HG03565 (cell line): ENCODE measurements at regions not wholly inside any gene's neighbourhood (a gene's known extent, or its start where the extent isn't known, plus 50 kb on each side); places are given as distances from the start of the nearest gene placed in this dataset.

Source experiments
- ATAC-seq: cut with Tn5 transposase; IDR thresholded peaks from one replicate; pipeline ENCODE4 v1.9.1; 2021; ENCODE audit warnings: mild to moderate bottlenecking, moderate library complexity; ENCODE audit not compliant: unreplicated experiment

DNA sequence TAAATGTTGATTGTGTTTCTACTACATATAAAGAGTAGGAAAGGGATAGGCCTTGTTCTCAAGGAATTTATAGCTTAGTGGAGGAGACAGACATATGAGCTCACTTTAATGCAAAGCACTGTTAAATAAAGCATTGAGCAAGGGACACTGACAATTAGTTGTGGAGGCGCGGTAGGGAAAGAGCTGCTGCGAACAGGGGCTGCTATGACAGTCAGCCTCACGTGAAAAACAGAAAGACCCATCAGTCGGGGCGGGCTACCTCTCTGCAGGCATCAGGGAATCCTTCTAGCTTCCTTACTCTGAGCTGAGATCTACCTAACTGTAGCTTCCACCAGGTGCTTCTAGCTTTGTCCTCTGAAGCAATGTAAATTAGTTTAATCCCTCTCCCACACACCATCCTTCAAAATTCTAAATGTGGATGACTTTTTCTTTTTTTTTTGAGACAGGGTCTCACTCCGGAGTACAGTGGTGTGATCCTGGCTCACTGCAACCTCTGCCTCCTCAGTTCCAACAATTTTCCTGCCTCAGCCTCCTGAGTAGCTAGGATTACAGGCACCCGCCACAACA, 129.9 kb upstream of the ZFHX3 start:
- ATAC-seq: no peak

DNA sequence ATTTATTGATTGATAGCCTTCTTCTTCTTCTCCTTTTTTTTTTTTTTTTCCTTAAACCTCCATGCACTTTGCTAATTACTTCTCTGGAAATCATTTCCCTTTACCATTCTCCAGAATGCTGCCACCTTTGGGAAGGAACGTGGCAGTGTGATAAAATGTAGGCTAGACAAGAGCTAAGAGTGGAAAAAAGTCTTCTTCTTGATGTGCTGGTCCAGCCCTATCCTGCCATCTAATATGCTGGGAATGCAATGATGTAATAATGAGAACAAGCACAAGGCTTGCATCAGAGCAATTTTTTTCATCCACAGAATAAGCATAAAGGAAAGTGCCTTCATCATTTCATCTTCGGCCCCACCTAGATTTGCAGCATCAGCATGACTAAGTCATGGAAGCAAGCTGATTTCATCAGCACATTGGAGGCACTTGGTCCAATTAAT, 128.7 kb upstream of the ZFHX3 start:
- no peak for ATAC-seq

DNA sequence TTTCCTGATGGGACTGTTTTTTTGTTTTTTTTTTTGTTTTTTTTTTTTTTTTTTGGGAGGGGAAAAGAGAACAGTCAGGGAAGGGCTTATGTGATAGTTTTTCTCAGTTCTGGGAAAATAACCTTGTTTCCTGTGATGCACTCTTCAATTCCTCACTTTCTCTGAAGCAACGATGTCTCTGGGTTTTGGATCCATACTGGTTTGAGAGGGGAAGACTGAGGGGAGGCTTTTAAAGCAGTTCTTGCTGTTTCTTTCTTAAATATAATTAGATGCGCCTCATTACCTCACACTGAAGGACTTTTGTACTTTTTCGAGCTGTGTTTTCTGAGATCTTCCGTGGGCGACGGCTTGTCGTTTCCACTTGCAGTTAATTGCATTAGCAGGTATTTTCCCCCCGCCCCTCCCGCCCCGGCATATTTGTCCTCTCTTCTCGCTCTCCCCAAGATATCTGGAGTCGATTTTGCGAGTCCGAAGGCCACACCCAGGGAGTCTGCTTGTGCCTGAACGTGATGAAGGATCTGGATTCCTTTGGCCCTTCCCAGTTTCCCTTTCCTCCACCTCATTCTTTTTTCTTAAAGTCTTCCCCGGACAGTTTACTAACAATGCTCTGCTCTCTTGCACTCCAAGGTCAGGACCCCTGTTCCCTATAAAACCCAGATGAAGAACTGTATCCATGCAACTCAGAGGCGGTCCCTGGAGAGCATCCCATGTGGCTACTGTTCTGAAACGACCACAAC, 125.2 kb upstream of the ZFHX3 start:
- no peak for ATAC-seq

DNA sequence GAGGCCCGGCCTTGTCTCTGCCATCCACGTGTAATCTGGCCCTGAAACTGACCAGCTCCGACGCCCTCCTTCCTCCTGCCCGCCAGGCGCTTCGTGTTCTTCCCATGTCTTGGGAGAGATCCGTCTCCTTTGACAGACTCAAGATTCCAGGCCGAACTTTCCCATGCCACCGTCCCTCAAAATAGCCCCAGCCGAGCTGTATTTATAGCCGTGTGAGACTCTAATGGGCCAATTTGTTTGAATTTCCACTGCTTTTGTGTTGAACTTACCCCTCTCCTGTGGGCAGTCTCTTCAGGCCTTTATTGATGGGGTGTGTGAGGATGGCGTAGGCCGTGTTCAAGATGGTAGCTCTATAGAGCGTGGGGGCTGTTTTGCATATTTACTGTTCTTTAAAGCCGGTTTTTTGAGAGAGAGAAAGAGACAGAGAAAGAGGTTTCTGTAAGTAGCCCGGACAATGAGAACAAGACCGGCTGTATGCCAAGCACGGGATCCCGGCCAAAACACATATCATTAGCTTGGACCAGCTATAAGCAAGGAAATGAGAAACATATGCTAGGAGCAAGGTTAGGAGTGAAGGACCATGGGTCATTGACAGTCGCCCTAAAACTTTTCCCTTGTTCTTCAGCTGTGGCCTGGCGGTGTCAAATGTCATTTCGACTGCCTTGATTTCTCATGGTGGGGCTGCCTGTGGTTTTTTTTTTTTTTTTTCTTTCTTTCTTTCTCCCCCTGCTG, 124.5 kb upstream of the ZFHX3 start:
- no peak for ATAC-seq

DNA sequence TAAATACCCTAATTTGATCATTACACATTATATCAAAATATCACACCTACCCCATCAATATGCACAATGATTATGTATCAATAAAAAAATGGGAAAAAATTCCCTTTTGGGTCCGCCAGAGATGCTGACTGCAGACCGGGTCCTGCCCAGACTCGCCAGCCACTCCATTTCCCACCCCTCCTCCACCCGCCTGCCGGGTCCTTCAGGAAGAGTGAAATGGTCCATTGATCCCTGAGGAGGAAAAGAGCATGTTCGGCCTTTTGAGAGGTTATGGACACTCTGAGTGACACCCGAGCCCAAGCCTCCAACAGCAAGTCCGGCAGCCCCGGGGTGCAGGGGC, 123.9 kb upstream of the ZFHX3 start:
- ATAC-seq: no peak

DNA sequence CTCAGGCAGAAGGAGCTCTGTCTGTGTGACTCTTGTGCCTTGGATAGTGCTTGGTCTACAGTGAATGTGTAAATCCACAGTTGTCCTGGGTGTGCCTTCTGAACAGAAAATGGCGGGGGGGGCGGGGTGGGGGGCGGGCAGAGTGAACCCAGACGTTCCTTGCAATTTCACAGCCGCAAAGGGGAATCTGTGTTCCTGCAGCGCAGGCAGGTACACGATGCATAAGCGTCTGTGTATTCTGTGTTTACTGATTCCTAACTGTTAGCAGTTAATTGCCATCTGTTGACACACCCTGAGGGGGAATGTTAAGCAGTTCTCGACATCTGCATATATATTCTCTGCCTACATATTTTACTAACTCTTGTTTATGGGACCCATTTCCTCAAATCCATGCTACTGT, 123.5 kb upstream of the ZFHX3 start:
- ATAC-seq: no peak

DNA sequence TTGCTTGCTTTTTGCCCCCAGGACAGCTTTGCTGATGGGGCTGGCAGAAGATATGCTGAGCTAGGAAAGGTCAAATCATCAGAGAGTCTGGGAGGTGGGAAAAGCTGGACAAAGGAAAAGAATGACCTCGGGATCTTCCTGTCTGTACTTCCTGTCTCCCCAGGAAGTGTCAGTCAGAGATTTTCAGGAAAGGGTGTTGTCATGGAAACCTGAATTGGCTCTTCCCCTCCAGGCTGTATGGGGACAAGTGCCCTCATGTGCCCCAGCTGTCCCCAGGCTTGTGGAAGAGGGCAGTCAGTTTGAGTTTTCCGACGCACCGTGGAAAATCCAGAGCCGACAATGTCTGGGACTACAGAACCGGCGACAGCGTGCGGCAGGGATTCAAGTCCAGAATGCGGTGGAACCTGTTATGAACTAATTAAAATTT, 122.7 kb upstream of the ZFHX3 start:
- ATAC-seq: no peak

DNA sequence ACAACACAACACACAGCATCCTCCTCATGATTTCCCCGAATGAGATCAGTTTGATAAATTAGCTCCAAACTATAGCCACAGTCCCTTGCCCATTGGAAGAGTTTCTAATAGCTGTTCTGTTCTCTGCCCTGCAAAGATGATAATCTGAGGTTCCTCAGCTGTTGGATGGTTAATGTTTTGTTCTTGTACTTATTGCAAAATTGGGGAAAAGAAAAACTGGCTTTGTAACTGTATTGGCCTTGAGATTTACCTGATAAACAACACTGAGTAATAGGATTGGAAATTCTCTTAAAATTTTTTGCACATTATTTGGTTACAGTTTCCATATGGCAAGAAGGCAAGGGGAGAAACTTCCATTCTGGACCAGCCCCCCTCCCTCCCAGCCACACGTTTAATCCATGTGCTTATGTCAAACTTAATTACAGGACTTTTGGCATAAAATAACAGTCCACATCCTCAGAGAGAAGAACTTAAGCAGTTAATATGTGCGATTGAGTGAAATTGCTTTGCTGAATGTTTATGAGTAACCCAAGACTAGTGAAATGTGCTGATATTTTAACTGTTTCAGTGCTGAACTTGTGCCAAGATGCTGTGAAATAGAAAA, 119.1 kb upstream of the ZFHX3 start:
- ATAC-seq: no peak

DNA sequence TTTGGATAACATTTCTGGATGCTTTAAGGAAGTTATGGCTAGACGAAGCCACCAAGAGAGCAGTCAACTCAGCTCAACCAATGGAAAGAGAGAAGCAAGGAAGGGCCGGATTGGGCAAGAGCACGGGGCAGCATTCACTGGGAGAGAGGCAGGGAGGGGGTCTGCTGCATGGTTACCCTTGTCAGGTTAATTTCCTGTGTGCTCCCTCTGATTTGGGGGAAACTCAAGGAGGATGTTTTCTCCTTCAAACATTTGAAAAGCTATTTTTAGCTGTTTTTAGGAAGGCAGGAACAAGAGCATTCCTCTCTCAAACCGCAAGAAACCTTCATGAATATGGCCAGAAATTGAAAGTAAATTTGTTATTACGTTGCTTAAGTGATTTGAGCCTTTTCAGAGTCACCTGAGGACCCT, 118.5 kb upstream of the ZFHX3 start:
- no peak for ATAC-seq

DNA sequence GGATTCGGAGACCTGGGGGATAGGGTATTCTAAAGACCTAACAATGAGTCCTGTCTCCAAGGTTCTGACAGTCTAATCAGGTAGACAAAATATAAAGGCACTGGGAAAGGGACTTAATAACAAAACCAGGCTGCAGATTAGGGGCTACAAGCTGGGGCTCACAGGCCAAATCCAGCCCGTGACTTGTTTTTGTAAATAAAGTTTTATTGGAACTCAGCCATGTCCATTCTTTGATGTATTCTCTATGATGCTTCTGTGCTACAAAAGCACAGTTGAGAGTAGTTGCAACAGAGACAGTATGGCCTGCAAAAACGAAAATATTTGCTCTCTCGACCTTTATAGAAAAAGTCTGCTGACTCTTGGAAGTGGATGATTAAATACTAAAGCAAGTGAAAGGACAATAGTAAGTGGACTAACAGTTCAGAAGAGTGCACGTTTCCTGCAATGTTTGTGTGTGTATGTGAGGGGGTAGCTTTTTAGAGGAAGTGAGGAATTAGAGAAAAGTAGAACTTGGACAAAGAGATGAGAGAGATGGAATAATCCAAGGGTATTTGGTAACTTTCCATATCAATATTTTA, 115.4 kb upstream of the ZFHX3 start:
- no peak for ATAC-seq

DNA sequence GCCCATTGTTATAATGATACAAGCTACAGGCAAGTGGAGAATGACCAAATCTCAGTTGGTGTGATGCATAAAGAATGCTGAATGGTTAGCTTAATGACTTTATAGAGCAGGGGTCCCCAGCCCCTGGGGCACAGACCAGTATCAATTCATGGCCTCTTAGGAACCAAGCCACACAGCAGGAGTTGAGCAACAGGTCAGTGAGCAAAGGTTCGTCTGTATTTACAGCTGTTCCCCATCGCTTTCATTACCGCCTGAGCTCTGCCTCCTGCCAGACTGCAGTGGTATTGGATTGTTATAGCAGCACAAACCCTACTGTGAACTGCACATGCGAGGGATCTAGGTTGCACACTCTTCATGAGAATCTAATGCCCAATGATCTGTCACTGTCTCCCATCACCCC, 114.0 kb upstream of the ZFHX3 start:
- ATAC-seq: no peak

DNA sequence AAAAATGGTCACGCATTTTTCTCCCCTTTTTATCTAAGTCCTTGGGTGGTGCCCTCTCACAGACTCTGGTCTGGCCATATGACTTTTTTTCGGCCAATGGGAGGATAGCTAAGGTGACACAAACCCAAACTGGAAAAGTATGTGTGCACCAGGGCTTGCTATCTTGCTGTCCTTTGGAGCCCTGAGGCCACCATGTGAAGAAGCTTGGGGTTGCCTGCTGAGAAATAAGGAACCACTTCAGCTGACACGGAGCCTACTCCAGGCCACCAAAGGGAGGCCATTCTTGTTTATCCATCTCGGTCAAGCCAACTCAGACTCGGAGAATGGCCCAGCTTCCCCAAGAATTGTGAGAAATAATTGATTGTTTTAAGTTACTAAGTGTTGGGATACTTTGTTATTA, 111.4 kb upstream of the ZFHX3 start:
- no peak for ATAC-seq

DNA sequence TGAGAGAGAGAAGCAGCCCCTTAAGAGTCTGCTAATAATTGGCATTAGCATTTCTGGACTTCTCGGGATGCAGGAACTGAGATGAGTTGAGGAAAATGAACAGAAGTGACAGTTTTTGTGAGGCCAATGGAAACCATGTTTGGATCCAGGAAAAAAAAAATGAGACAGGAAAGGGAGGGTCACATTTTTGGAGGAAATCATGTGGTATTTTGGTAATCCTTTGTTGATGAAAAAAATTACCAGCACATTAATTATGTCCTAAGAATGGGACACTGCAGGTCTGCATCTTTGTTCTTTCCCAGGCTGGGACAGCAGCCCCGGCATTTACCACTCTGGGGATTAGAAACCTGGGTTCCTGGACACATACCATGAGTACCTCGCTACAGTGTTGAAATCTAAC, 109.9 kb upstream of the ZFHX3 start:
- ATAC-seq: no peak

DNA sequence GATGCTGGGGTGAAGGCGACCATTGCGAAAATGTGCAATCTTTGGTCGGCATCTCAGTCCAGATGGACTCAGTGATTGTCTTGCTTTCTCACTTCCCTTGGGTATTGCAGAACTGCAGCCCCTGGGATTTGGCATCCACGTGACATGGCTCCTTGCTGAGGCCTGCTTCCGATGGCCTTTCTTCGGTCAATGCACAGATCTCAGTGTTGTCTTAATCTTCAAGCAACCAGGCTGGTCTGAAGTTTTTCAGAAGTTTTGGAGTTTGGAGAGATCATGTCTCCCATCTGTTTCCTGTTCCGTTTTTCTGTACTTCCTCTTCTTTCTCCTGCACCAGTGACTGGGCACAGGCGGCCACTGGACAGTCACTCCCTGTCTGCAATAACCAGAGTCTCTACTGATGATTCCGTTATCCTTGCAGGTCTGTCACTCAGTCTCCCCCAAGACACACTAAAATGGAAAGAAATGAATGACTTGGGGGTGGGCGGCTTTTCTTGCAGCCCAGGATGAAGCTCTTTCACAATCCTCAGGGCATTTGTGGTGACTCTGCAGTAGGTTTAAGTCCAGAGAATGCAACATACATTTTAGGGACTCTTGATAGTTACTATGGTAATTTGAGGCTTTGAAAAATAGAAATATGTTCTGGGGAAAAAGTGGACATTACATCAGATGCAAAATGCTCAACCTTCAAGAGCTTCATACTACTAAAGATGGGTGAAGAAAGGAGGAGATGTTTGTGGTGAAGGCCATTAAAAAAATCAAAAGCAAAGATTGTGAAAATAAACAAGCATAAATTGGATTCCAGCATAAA, 106.3 kb upstream of the ZFHX3 start:
- no peak for ATAC-seq

DNA sequence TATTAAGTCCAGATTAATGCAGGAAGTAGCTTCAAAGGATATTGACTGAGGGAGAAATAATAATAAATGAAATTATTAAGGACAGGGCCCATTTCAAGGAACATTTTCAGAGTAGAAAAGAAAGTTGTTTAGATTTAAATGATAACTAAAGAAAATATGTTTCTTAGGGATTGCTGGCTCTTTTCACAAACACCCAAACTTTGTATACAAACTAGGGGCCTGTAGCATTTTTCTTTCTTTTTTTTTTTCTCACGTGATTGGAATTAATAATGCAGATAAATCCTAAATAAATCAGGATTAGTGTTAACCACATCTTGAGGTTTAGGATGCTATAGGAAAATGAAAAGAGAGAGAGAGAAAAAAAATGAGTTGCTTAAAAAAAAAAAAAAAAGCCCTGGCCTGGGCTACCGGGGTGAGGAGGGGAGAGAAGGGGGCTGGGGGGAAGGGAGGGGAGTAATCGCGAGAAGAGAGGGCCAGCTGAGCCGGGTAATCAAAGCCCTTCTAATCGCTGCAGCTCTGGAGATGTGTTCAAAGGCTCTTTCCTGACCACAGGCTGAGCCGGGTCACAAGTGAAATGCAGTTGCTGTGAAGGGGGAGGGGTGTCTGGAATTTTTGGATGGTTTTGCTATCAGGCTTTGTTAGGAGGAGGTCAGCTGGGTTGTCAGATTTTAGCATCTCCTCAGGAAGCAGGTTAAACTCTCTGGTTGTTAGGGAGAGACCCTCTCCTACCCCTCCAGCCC, 104.6 kb upstream of the ZFHX3 start:
- ATAC-seq: no peak

DNA sequence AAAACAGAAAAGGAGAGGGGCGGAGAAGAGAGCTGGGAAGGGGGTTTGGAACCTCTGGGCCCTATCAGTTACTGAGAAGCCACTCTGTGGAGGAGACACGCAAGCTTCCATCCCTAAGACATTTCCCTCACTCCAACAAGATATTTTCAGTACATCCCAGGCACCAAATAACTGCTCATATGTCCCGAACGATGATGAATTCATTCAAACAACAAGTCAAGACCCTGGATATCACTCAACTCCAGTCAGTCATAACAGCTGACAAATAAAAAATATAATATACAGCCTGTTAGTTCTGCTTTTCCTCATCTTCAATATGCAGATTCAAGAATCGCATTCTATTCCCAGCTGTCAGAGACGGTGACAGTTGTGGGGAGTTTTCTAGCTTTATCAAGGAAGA, 104.0 kb upstream of the ZFHX3 start:
- no peak for ATAC-seq

DNA sequence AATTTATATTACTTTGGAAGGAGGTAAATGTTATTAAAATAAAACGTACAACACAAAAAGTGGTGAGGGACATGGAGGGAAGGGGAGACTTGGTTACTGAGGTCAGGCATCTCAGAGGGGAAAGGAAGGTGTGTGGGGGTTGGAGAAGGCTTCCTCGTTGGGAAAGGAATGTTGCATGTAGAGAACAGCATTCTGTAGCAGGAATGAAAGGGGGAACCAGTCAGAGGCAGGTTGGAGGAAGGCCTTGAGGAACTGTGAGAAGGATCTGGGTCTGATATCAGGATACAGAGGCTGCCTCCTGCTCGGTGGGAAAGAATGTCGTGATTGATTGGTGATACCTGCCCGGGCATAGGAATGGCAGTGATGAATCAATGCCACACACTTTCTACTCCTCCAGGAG, 103.3 kb upstream of the ZFHX3 start:
- ATAC-seq: no peak

DNA sequence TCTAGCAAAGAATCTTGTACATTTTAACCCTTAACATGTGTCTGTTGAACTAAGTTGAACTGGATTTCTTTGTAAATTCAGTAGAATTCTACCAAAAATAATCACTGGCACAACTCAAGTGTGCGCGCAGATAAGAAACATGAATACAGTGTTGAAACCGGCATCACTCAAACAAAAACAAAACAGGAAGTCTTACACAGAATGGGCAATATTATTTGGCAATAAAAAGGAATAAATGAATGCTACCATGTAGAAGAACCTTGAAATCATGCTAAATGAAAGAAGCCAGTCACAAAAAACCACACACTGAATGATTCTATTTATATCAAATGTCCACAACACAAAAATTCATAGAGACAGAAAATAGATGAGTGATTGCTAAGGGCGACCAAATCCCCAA, 102.9 kb upstream of the ZFHX3 start:
- ATAC-seq: no peak

DNA sequence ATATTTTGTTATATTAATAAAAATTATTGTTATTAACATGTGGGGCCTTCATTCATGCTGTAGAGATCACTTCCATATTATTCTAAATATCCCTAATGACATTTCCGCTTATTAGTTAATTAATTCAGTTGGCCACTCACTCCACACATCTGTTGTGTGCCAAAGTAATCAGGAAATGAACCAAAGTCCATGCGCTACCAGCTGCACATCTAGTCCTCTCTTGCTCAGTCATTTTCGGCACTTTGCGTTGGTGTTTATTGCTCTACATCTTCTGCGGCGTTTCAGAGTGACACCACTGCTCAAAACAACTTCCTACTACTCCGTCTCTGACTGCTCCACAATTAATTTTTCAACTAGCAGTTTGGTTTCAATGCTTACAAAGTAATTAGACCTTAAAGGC, 101.4 kb upstream of the ZFHX3 start:
- no peak for ATAC-seq

DNA sequence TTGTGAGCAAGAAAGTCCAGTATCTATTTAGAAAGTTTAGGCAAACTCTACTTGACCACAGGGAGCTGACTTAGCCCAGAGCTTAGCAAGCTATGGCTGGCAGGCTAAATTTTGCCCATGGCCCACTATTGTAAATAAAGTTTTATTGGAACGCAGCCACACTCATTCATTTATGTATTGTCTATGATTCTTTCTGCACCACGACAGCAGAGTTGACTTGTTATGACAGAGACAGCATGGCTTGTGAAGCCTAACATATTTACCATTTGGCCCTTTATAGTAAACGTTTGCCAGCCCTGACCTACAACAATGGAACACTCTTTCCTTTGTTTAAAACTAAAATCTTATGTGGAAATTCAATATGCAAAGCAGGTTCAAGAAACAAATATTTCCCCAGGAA, 100.0 kb upstream of the ZFHX3 start:
- ATAC-seq: no peak
